CD8-positive, alpha-beta memory T cell (primary cell): ENCODE measurements at regions not wholly inside any gene's neighbourhood (a gene's known extent, or its start where the extent isn't known, plus 50 kb on each side); places are given as distances from the start of the nearest gene placed in this dataset.
"Not testable (repeated sequence)": the region's sequence is repeated elsewhere in the genome, so short reads cannot be mapped to it uniquely, and the experiment has no call there.

Source experiments
- CTCF ChIA-PET: fragments of 350-600 bp; sonication (Branson Sonifier 250); formaldehyde crosslinking; loops from one replicate; lab custom pipeline; 2021; ENCODE audit warnings: antibody characterized with exemption; lab: Charles Lee
- POLR2A ChIA-PET: fragments of 350-600 bp; sonication (Branson Sonifier 250); formaldehyde crosslinking; loops from one replicate; lab custom pipeline; 2021; ENCODE audit warnings: antibody characterized with exemption; lab: Charles Lee
- DNase-seq, 5 donors: peaks; one replicate each; pipeline versions ENCODE4 v3.0.0 to v3.0.0-alpha.2; 2020 to 2022; ENCODE audit warnings: mixed read lengths in 1 of 5
- H3K27ac ChIP-seq: one replicate; pipeline ENCODE4 v1.7.0; 2013; ENCODE audit warnings: low read depth, mild to moderate bottlenecking, low read length, moderate library complexity
- H3K27me3 ChIP-seq: 2 replicates; pipeline ENCODE4 v1.7.0; 2013; ENCODE audit warnings: low read length, mild to moderate bottlenecking; ENCODE audit not compliant: insufficient read depth, poor library complexity, severe bottlenecking
- H3K36me3 ChIP-seq: 2 replicates; pipeline ENCODE4 v1.7.0; 2013; ENCODE audit warnings: mild to moderate bottlenecking, low read length, moderate library complexity; ENCODE audit not compliant: insufficient read depth
- H3K4me1 ChIP-seq: 2 replicates; pipeline ENCODE4 v1.7.0; 2013; ENCODE audit warnings: mild to moderate bottlenecking, low read length, moderate library complexity; ENCODE audit not compliant: insufficient read depth
- H3K4me3 ChIP-seq: 2 replicates; pipeline ENCODE4 v1.7.0; 2013; ENCODE audit warnings: mild to moderate bottlenecking, low read length
- H3K9me3 ChIP-seq: 2 replicates; pipeline ENCODE4 v1.7.0; 2013; ENCODE audit warnings: mild to moderate bottlenecking, low read length
- H3K27ac Mint-ChIP-seq, 8 donors: one replicate each; pipeline ENCODE4 v1.8.0; 2020 to 2021; ENCODE audit warnings: mixed read lengths in 8 of 8, mild to moderate bottlenecking in 6 of 8, inconsistent platforms in 3 of 8, moderate library complexity in 3 of 8
- H3K27me3 Mint-ChIP-seq, 2 donors: one replicate each; pipeline ENCODE4 v1.8.0; 2020 to 2021; ENCODE audit warnings: mixed read lengths in 2 of 2, mild to moderate bottlenecking in 1 of 2, moderate library complexity in 1 of 2
- H3K36me3 Mint-ChIP-seq, 3 donors: one replicate each; pipeline ENCODE4 v1.8.0; 2020 to 2021; ENCODE audit warnings: mixed read lengths in 3 of 3, inconsistent platforms in 1 of 3, mild to moderate bottlenecking in 1 of 3
- H3K4me1 Mint-ChIP-seq, 3 donors: one replicate each; pipeline ENCODE4 v1.8.0; 2020 to 2021; ENCODE audit warnings: mixed read lengths in 3 of 3, inconsistent platforms in 1 of 3, mild to moderate bottlenecking in 1 of 3
- H3K4me3 Mint-ChIP-seq, 7 donors: one replicate each; pipeline ENCODE4 v1.8.0; 2020 to 2021; ENCODE audit warnings: mixed read lengths in 7 of 7, mild to moderate bottlenecking in 6 of 7, moderate library complexity in 4 of 7, inconsistent platforms in 2 of 7
- H3K9me3 Mint-ChIP-seq, 5 donors: one replicate each; pipeline ENCODE4 v1.8.0; 2020 to 2022; ENCODE audit warnings: mixed read lengths in 5 of 5, mild to moderate bottlenecking in 3 of 5, moderate library complexity in 2 of 5, inconsistent platforms in 1 of 5

GRCh38 chr4:161285461-161285860, 878.3 kb downstream of the FSTL5 start:
- Mint-ChIP-seq H3K27ac (no peak overlapping the region), H3K9me3 (peaks cover 8 to 59% (median 15%) of the 10 kb centered on the region in 5 donors), H3K4me3 (no peak overlapping the region), H3K4me1 (no peaks in the 10 kb centered on the region), H3K36me3 (no peaks in the 10 kb centered on the region), H3K27me3 (no peaks in the 10 kb centered on the region)
- H3K36me3 ChIP-seq = no peaks in the 10 kb centered on the region
- ChIA-PET CTCF (no interaction called here), POLR2A (no interaction called here)
- no peak for DNase-seq
- H3K4me1 ChIP-seq = no peaks in the 10 kb centered on the region
- H3K27me3 ChIP-seq = no peaks in the 10 kb centered on the region
- no peak overlapping the region for H3K4me3 ChIP-seq
- no peak overlapping the region for H3K27ac ChIP-seq
- no peaks in the 10 kb centered on the region for H3K9me3 ChIP-seq

- H3K27me3 Mint-ChIP-seq = no peaks in the 10 kb centered on the region
- H3K27me3 ChIP-seq = no peaks in the 10 kb centered on the region
- ChIA-PET POLR2A (no interaction called here), CTCF (no interaction called here)
- no peak overlapping the region for H3K27ac Mint-ChIP-seq
- no peaks in the 10 kb centered on the region for H3K4me1 ChIP-seq
- H3K4me3 ChIP-seq = no peak overlapping the region
- peaks cover 0 to 46% (median 12%) of the 10 kb centered on the region in 5 donors for H3K9me3 Mint-ChIP-seq
- H3K36me3 Mint-ChIP-seq = no peaks in the 10 kb centered on the region
- no peaks in the 10 kb centered on the region for H3K9me3 ChIP-seq
- H3K4me3 Mint-ChIP-seq = no peak overlapping the region
- DNase-seq = no peak
- H3K27ac ChIP-seq = no peak overlapping the region
- H3K4me1 Mint-ChIP-seq = no peaks in the 10 kb centered on the region
- H3K36me3 ChIP-seq = no peaks in the 10 kb centered on the region
Observed at GRCh38 chr4:161280929-161281328, 882.9 kb downstream of the FSTL5 start.

- no peak overlapping the region for H3K27ac ChIP-seq
- peaks cover 0 to under 1% (median 0%) of the 10 kb centered on the region in 3 donors for H3K36me3 Mint-ChIP-seq
Observed at GRCh38 chr4:161279095-161279494, 884.7 kb downstream of the FSTL5 start.

GRCh38 chr4:161277150-161277787, 886.5 kb downstream of the FSTL5 start:
- POLR2A ChIA-PET, H3K27ac Mint-ChIP-seq, H3K27me3 ChIP-seq, H3K4me1 ChIP-seq, H3K27ac ChIP-seq, H3K36me3 ChIP-seq, H3K4me1 Mint-ChIP-seq, H3K36me3 Mint-ChIP-seq, H3K4me3 ChIP-seq, DNase-seq, H3K27me3 Mint-ChIP-seq, H3K4me3 Mint-ChIP-seq, H3K9me3 ChIP-seq: not testable (repeated sequence)
- CTCF ChIA-PET = interaction anchor here (0.7 kb wide), 1 partner anchor 64 kb away, joined by 3 read pairs; no protein-coding TSS in a partner anchor
- H3K9me3 Mint-ChIP-seq = peaks cover 4 to 35% (median 22%) of the 10 kb centered on the region in 5 donors

More at GRCh38 chr4:161279095-161279494, 884.7 kb downstream of the FSTL5 start:
- Mint-ChIP-seq H3K27me3 (no peaks in the 10 kb centered on the region), H3K27ac (no peak overlapping the region), H3K9me3 (peaks cover 0 to 36% (median 14%) of the 10 kb centered on the region in 5 donors), H3K4me3 (no peak overlapping the region), H3K4me1 (no peaks in the 10 kb centered on the region)
- no peak overlapping the region for H3K4me3 ChIP-seq
- no peak for DNase-seq
- no peaks in the 10 kb centered on the region for H3K4me1 ChIP-seq
- H3K27me3 ChIP-seq = no peaks in the 10 kb centered on the region
- no peaks in the 10 kb centered on the region for H3K36me3 ChIP-seq
- ChIA-PET POLR2A (no interaction called here), CTCF (no interaction called here)
- H3K9me3 ChIP-seq = no peaks in the 10 kb centered on the region

- Histone ChIP-seq H3K27ac (no peak overlapping the region), H3K4me1 (no peaks in the 10 kb centered on the region), H3K27me3 (no peaks in the 10 kb centered on the region), H3K4me3 (no peak overlapping the region), H3K36me3 (no peaks in the 10 kb centered on the region), H3K9me3 (no peaks in the 10 kb centered on the region)
- Mint-ChIP-seq H3K9me3 (peaks cover 4 to 23% (median 14%) of the 10 kb centered on the region in 5 donors), H3K4me1 (no peaks in the 10 kb centered on the region), H3K4me3 (no peak overlapping the region), H3K27ac (no peak overlapping the region), H3K36me3 (peaks cover 0 to 2% (median 0%) of the 10 kb centered on the region in 3 donors), H3K27me3 (no peaks in the 10 kb centered on the region)
- POLR2A ChIA-PET = no interaction called here
- CTCF ChIA-PET = no interaction called here
- no peak for DNase-seq
Observed at GRCh38 chr4:161273607-161274006, 890.2 kb downstream of the FSTL5 start.

- no peaks in the 10 kb centered on the region for H3K36me3 ChIP-seq
- CTCF ChIA-PET = no interaction called here
- no peak overlapping the region for H3K27ac ChIP-seq
- H3K4me3 ChIP-seq = no peak overlapping the region
- no peak for DNase-seq
- no peaks in the 10 kb centered on the region for H3K27me3 ChIP-seq
- H3K4me1 Mint-ChIP-seq = no peaks in the 10 kb centered on the region
- H3K36me3 Mint-ChIP-seq = no peaks in the 10 kb centered on the region
- no peaks in the 10 kb centered on the region for H3K9me3 ChIP-seq
- POLR2A ChIA-PET = no interaction called here
- H3K27ac Mint-ChIP-seq = no peak overlapping the region
- H3K4me1 ChIP-seq = no peaks in the 10 kb centered on the region
- peaks cover 12 to 49% (median 13%) of the 10 kb centered on the region in 5 donors for H3K9me3 Mint-ChIP-seq
- H3K4me3 Mint-ChIP-seq = no peak overlapping the region
- H3K27me3 Mint-ChIP-seq = no peaks in the 10 kb centered on the region
Observed at GRCh38 chr4:161260819-161261218, 903.0 kb downstream of the FSTL5 start.

- Histone ChIP-seq H3K27ac (no peak overlapping the region), H3K4me1 (no peaks in the 10 kb centered on the region), H3K27me3 (no peaks in the 10 kb centered on the region), H3K36me3 (no peaks in the 10 kb centered on the region), H3K4me3 (no peak overlapping the region), H3K9me3 (no peaks in the 10 kb centered on the region)
- peaks cover 15 to 48% (median 22%) of the 10 kb centered on the region in 5 donors for H3K9me3 Mint-ChIP-seq
- DNase-seq = no peak
- no peaks in the 10 kb centered on the region for H3K4me1 Mint-ChIP-seq
- H3K36me3 Mint-ChIP-seq = no peaks in the 10 kb centered on the region
- no peaks in the 10 kb centered on the region for H3K27me3 Mint-ChIP-seq
- CTCF ChIA-PET = no interaction called here
- no peak overlapping the region for H3K4me3 Mint-ChIP-seq
- POLR2A ChIA-PET = no interaction called here
- no peak overlapping the region for H3K27ac Mint-ChIP-seq
Observed at GRCh38 chr4:161256716-161257115, 907.1 kb downstream of the FSTL5 start.

GRCh38 chr4:161256172-161256571, 907.6 kb downstream of the FSTL5 start:
- Histone ChIP-seq H3K36me3 (no peaks in the 10 kb centered on the region), H3K27me3 (no peaks in the 10 kb centered on the region), H3K9me3 (no peaks in the 10 kb centered on the region), H3K27ac (no peak overlapping the region), H3K4me3 (no peak overlapping the region), H3K4me1 (no peaks in the 10 kb centered on the region)
- Mint-ChIP-seq H3K36me3 (no peaks in the 10 kb centered on the region), H3K27me3 (no peaks in the 10 kb centered on the region), H3K4me3 (no peak overlapping the region), H3K9me3 (peaks cover 15 to 48% (median 23%) of the 10 kb centered on the region in 5 donors), H3K4me1 (no peaks in the 10 kb centered on the region), H3K27ac (no peak overlapping the region)
- CTCF ChIA-PET = no interaction called here
- no peak for DNase-seq
- POLR2A ChIA-PET = no interaction called here
